HG03097 (cell line): ENCODE measurements at regions not wholly inside any gene's neighbourhood (a gene's known extent, or its start where the extent isn't known, plus 50 kb on each side); places are given as distances from the start of the nearest gene placed in this dataset.

Experiments used
- ATAC-seq: cut with Tn5 transposase; IDR thresholded peaks from one replicate; pipeline ENCODE4 v1.9.1; 2021; ENCODE audit not compliant: unreplicated experiment, low FRiP score

GRCh38 chr10:65811931-65812525 is 1113.8 kb upstream of the LRRTM3 start:
- ATAC-seq, result no peak

- ATAC-seq, result no peak
Measured at GRCh38 chr10:65816536-65816935, 1109.3 kb upstream of the LRRTM3 start.

DNA sequence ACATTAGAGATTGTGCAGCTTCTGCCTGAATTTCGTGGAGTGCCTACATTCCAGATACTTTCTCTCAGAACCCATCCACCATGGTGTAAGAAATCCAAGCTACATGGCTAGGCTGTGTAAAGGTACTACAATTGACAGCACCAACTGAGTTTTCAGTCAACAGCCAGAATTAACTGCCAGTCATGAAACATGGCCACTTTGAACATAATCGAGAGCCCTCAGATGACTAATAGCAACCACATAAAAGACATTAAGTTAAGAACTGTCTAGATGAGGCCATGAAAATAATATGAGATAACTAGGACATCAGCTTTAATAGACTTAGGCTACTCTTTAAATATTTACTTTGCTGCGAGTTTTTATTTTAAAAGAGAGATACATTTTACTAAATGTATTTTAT is 1106.8 kb upstream of the LRRTM3 start:
- no peak for ATAC-seq

DNA sequence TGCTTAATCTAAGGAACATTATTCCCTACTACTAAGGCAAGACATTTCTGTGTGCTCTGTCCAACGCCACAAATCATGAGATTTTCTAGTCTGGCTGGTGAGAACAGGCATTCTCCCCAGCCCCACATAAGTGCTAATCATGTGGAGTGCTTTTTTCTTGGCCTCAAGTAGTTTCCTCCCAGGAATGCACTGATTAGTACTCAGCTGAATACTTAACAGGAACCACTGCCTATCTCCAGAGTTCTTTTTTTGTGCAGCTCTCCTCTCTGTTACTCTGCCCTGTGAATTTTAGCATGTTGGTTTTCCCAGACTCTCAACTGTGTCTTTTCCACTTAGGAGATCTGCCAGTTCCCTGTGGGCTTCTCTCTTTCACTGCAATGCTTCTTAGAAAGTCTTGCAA is 1098.5 kb upstream of the LRRTM3 start:
- no peak for ATAC-seq

DNA sequence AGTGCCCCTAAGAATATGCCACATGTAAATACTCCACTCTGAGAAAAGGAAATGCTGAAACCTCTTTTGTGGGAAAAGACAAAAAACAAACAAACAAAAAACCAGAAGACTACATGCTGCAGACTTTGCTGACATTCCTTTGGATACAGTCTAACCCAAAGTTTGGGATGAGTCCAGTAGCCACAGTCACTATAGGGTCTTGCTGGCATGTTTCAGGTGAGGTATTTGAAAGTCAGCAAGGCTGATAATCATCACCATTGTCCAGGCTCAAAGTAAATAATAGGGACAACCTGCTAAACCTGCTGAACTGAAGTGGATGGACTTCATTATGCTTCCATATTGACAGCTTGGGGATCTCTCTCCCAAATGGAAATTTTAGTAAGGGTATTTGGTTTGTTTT is 1087.0 kb upstream of the LRRTM3 start:
- ATAC-seq, result no peak

DNA sequence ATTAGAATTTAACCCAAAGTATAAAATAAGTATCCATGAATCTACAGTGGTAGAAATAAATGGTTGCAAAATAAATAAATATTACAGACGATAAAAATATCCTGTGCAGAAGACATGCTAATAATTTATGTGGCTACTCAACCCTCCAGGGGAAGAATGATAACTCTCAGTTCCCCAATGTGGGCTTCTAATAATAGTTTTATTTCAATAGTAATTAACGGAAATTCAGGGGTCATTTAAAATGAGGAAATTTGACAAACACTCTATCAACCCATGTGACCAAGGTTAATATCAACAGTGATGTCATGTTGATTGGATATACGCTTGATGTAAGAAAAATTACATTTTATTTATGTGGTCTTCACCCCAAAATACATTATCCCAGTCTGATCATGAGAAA is 1082.6 kb upstream of the LRRTM3 start:
- ATAC-seq, result no peak

GRCh38 chr10:65845916-65846315 is 1079.9 kb upstream of the LRRTM3 start:
- no peak for ATAC-seq

DNA sequence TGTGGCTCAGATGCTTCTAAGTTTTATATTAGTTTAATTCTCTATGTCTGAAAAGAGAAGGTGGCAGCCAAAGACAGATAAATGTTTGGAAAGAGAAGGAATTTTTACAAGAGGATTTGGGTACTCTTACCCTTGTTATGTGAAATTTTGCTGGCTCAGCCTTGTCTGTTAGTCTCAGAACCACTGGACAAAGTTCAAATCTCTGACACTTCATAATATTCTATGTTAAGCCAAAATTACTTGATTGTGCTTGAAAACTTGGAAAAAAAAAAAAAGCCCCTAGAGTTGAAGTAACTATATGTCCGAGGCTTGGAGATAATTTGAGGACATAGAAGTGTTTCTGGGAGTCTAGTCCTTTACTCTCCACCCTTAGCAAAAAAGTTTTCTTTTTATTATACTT is 1079.3 kb upstream of the LRRTM3 start:
- no peak for ATAC-seq

DNA sequence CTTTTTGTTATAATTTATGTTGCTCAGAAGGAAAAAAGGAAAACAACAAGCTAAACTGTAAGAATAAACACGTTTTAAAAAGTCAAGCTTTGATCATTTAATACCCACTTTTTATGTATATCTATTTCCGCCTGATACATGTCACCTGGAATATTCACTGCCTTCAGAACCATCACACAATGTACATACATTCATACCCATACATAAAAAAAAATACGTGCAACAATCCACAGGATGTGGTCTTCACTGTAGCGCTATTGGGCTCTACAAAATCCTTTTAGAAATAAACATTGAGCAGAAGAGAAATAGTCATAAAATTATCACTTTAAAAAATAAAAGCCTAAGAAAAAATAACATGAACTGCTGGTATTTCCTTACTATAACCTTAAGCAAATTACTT is 1078.9 kb upstream of the LRRTM3 start:
- no peak for ATAC-seq

DNA sequence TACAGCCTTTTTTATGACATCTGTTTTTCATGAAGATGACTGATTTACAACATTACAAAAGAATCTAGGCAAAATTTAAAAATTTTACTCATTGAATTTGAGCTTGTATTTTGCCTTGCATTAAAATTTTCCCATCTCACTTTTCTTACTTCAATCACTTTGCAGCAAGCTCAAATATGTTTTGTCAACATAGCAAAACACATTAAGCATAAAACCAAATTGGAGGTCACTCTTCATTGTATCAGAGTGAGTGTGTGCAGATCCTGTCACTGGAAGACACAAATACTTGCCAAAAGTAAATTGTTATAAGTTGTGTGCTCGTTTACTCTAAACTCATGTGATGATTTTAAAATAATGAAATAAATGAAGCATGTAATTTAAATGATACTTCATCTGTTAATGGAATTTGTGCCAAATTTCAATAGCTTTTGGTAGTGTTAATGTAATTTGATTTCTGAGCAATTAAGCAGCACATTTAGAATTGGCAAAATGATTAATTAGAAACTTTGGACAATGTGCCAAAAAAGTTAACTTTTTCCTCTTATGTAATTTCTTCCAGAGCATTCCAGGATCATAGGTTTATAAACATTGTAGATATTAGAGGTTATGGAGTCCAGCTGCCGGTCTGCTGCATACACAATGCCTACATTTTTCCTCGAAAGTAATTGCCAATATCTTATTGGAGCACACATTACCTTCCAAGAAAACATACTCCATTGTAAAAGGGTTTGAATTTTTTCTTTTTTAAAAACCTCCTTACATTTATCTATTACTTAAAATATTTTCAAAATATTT is 1078.2 kb upstream of the LRRTM3 start:
- ATAC-seq, result no peak

DNA sequence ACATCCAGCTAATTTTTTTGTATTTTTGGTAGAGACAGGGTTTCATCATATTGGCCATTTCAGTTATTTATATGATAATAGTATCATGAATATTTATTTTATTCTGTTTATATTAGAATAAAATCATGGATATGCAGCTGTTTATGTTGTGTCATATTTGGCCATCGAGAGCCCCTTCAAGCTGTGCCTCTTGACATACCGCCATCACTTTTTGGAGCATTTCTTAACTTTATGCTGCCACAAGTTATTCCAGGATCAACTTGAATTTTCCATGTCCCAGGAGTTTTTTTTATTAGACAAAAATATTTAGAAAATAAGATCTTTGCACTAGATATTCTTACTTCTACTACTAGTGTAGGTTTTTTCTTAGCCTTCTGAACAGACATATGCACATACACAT is 1067.0 kb upstream of the LRRTM3 start:
- ATAC-seq, result no peak

DNA sequence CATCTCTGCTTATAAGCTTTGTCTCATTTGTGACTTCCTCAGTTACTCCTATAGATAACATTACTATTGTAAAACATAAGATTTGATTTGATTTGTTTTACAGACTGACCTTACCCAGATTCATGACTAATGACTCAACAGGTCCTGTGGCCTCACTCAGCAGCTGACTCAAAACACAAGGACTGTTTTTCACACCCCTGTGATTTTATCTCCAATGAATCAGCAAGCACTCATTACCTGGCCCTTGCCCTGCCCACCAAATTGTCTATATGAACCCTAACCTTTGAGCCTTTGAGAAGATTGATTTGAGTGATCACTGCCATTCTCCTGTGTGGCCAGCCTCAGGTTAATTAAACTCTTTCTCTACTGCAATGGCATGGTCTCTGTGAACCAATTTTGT is 1064.6 kb upstream of the LRRTM3 start:
- no peak for ATAC-seq
